Ovary (tissue), 7 donors: ENCODE measurements at regions not wholly inside any gene's neighbourhood (a gene's known extent, or its start where the extent isn't known, plus 50 kb on each side); places are given as distances from the start of the nearest gene placed in this dataset.

ENCODE experiments used
- DNase-seq, 5 donors: peaks; one replicate each; pipeline ENCODE4 v3.0.0-alpha.2; 2019 to 2020
- H3K27ac ChIP-seq, 2 donors: fragments of 200-600 bp; one replicate each; pipeline versions ENCODE4 v1.5.1 to v1.8.0; 2019 to 2022
- H3K27me3 ChIP-seq: fragments of 200-600 bp; one replicate; pipeline ENCODE4 v1.8.0; 2022
- H3K36me3 ChIP-seq: fragments of 200-600 bp; sonication (generic); one replicate; pipeline ENCODE4 v1.5.1; 2019
- H3K4me1 ChIP-seq: one replicate; pipeline ENCODE4 v1.8.1; 2013; ENCODE audit warnings: mild to moderate bottlenecking, moderate library complexity; ENCODE audit not compliant: insufficient read depth
- H3K4me3 ChIP-seq: fragments of 200-600 bp; sonication (generic); one replicate; pipeline ENCODE4 v1.5.1; 2017
- H3K9me3 ChIP-seq, 2 donors: fragments of 200-600 bp in 1 of 2; sonication (generic) in 1 of 2; one replicate each; pipeline versions ENCODE4 v1.5.1 to v1.8.1; 2013 to 2019; ENCODE audit warnings: mild to moderate bottlenecking in 1 of 2, moderate library complexity in 1 of 2
- EP300 ChIP-seq: sonication (generic); formaldehyde crosslinking; IDR thresholded peaks from one replicate; pipeline ENCODE4 v1.6.1; 2017; ENCODE audit warnings: antibody characterized with exemption
- POLR2A ChIP-seq: fragments of 450-650 bp; IDR thresholded peaks from one replicate; pipeline ENCODE4 v1.6.1; 2017; ENCODE audit warnings: antibody characterized with exemption, mild to moderate bottlenecking, moderate library complexity
- WGBS, 3 donors: extraction: QIAGEN DNeasy Blood & Tissue Kit in 1 of 3; methylation state at CpG; one replicate each; pipeline versions ENCODE4 v1.1.5 to v1.1.7; 2013 to 2017; 5-methylcytosine and 5-hydroxymethylcytosine counted together
- intact Hi-C, 4 donors: fragments of 100-400 bp; cut with DNase I; formaldehyde crosslinking; loops; one replicate each; pipeline versions ENCODE4 v1.11.0 to v1.15.1; 2022 to 2023
- TF ChIP-seq, protein P1 (sequence below), 3 donors: fragments of 450-650 bp in 2 of 3; fragments of 200-600 bp in 1 of 3; IDR thresholded peaks; one replicate each; pipeline versions ENCODE4 v1.5.1 to v1.8.0; 2016 to 2022; ENCODE audit warnings: antibody characterized with exemption in 3 of 3, mild to moderate bottlenecking in 1 of 3
- donor health status: DM: no; HTN: no; CAD: no; lungs with moderate emphysema.
- donor health status: DM: no; HTN: no; CAD: no.
- donor health status: Bipolar disorder and iron deficiency.
- donor health status: DM: no; HTN: no; CAD: no.
- donor health status: DM: yes; HTN: yes; CAD: no.

DNA sequence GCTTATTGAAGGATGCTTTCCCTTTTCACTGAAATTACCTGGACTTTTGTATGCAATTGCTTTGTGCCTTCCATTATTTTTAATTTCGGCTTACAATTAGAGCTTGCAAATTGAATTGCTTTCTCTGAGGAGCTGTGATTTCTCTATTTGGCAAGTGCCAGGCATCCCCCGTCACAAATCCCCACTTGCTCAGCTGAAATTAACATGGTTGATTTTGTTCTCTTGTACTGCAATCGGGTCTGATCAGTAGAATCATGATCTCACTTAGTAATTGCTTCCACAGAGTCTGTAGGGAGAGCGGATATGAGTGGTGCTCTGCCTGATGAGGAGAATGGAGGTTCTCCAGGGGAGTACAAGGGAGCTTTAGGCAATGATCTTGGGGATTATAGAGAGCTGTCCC lies 495.5 kb upstream of the SGCD start:
- WGBS, 3 donors, result 89 to 93% (median 89%) methylated on average over 4 of the region's 4 CpGs
- H3K27ac ChIP-seq, result no peak overlapping the region
- intact Hi-C loops, result no loop called here

DNA sequence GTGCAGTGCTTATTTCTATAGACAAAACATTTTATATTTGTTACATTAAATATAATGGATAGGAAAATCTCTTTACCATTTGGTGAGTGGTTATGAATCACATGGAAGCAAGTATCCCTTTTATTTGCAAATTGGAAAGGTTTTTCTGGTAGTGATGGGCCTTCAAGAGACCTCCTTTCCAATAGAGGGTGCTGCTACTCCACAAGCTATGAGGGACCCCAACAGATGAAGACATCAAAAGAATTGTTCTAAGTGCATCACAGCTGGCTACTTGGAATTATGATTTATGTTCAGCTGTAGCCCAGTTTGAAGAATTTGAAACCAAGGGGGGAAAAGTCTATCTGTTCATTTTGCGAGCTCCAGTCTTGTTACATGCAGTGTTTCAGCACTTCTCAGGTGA lies 493.7 kb upstream of the SGCD start:
- H3K36me3 ChIP-seq, result no peaks in the 10 kb centered on the region
- 95 to 100% (median 100%) methylated on average over 1 of the region's 1 CpG for WGBS, 3 donors

More for the DNA sequence above, 495.5 kb upstream of the SGCD start:
- no peak for DNase-seq
- Histone ChIP-seq H3K4me1 (no peaks in the 10 kb centered on the region), H3K9me3 (no peaks in the 10 kb centered on the region), H3K27me3 (no peaks in the 10 kb centered on the region), H3K4me3 (no peak overlapping the region), H3K36me3 (no peaks in the 10 kb centered on the region)
- TF ChIP-seq, protein P1, sequence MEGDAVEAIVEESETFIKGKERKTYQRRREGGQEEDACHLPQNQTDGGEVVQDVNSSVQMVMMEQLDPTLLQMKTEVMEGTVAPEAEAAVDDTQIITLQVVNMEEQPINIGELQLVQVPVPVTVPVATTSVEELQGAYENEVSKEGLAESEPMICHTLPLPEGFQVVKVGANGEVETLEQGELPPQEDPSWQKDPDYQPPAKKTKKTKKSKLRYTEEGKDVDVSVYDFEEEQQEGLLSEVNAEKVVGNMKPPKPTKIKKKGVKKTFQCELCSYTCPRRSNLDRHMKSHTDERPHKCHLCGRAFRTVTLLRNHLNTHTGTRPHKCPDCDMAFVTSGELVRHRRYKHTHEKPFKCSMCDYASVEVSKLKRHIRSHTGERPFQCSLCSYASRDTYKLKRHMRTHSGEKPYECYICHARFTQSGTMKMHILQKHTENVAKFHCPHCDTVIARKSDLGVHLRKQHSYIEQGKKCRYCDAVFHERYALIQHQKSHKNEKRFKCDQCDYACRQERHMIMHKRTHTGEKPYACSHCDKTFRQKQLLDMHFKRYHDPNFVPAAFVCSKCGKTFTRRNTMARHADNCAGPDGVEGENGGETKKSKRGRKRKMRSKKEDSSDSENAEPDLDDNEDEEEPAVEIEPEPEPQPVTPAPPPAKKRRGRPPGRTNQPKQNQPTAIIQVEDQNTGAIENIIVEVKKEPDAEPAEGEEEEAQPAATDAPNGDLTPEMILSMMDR (IDR thresholded peaks at IDR 0.05), result no peak
- no peak for TF ChIP-seq POLR2A
- no peak for TF ChIP-seq EP300

GRCh38 chr5:155834271-155834975 lies 492.5 kb upstream of the SGCD start:
- Histone ChIP-seq H3K27me3 (no peaks in the 10 kb centered on the region), H3K4me3 (no peak overlapping the region), H3K4me1 (no peaks in the 10 kb centered on the region), H3K27ac (no peak overlapping the region), H3K36me3 (no peaks in the 10 kb centered on the region), H3K9me3 (no peaks in the 10 kb centered on the region)
- WGBS, 3 donors, result 83 to 91% (median 90%) methylated on average over 9 of the region's 9 CpGs
- intact Hi-C loops, result no loop called here
- TF ChIP-seq POLR2A, result no peak
- TF ChIP-seq, protein P1 (IDR thresholded peaks at IDR 0.05), result no peak
- no peak for TF ChIP-seq EP300
- no peak for DNase-seq

More for the DNA sequence above, 493.7 kb upstream of the SGCD start:
- TF ChIP-seq POLR2A (no peak), EP300 (no peak)
- TF ChIP-seq, protein P1 (IDR thresholded peaks at IDR 0.05), result no peak
- H3K27ac ChIP-seq, result no peak overlapping the region
- intact Hi-C loops, result no loop called here
- H3K4me1 ChIP-seq, result no peaks in the 10 kb centered on the region
- no peaks in the 10 kb centered on the region for H3K27me3 ChIP-seq
- no peaks in the 10 kb centered on the region for H3K9me3 ChIP-seq
- H3K4me3 ChIP-seq, result no peak overlapping the region
- no peak for DNase-seq

GRCh38 chr5:155836089-155836803 lies 490.7 kb upstream of the SGCD start:
- Histone ChIP-seq H3K4me1 (no peaks in the 10 kb centered on the region), H3K4me3 (no peak overlapping the region), H3K27ac (no peak overlapping the region), H3K36me3 (no peaks in the 10 kb centered on the region), H3K9me3 (no peaks in the 10 kb centered on the region), H3K27me3 (no peaks in the 10 kb centered on the region)
- 67 to 76% (median 75%) methylated on average over 4 of the region's 4 CpGs for WGBS, 3 donors
- DNase-seq, result no peak
- intact Hi-C loops, result no loop called here
- TF ChIP-seq EP300 (no peak), POLR2A (no peak)
- TF ChIP-seq, protein P1 (IDR thresholded peaks at IDR 0.05), result no peak
